Fibroblast of skin of back (primary cell): ENCODE measurements at regions not wholly inside any gene's neighbourhood (a gene's known extent, or its start where the extent isn't known, plus 50 kb on each side); places are given as distances from the start of the nearest gene placed in this dataset.
"Not testable (repeated sequence)": the region's sequence is repeated elsewhere in the genome, so short reads cannot be mapped to it uniquely, and the experiment has no call there.

Experiments
- DNase-seq: peaks from one replicate; pipeline ENCODE4 v3.0.0-alpha.2; 2013

DNA sequence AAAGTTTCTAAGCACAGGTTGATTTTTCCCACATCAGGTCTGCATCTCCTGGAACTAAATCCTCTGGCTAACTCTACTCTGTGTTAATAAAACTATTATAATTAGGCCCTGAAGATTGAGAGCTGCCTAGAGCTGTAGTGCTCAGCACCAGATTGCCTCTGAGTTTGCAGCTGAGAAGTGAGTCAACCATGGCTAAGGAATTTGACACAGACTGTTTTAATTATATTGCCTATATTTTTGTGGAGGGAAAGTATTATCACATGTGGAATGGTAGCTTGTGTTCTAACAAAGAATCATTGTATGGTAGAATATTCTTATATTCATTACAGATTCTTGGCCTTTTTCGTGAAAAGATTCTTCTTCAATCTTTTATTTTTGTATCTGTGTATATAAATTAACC, 1907.6 kb upstream of the TENM3 start:
- peak; percentile 29 for DNase-seq

DNA sequence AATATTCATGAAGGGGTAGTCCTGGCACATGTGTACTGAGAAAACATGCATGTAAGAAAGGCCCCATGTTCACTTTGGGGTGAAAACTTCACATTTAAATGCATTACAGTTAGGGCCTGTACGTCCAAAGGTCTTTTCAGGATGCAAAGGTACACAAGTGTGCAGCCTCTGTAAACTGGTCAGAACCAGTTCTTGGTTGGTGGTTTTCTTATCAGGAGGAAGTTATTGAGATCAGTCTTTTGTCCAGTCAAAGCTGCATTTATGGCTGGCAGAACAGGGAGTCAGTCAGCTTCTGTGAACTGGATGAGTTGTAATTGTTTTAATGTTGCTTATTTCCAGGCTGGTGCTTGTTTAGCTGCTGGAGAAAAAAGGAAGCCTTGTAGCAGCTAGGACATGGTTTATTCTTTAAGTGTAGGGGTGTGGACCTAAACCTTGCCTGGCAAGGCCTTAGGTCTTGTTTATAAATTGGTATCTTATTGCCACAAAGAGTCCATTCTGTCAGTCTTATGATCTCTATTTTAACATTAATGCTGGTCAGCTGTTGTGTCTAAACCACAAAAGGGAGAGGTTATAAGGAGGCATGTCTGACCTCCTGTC, 1906.6 kb upstream of the TENM3 start:
- DNase-seq = no peak

DNA sequence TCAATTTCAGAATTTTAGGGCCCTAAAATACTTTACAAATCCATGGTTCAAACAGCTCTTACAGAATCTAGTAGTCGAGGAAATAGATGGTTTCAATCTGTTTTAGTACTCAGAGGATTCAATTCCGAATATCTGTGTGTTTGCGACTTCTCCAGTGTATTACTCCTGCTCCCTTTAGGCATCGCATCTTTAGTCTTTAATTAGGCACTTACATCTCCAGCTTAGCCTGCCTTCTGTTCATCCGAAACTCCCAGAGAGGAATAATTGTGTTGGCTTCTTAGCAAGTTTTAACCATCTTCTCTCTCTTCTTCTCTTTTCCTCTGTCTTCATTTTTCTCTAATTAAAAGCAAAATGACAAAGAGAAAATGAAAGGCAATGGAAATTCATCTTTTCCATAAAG, 1901.3 kb upstream of the TENM3 start:
- no peak for DNase-seq

DNA sequence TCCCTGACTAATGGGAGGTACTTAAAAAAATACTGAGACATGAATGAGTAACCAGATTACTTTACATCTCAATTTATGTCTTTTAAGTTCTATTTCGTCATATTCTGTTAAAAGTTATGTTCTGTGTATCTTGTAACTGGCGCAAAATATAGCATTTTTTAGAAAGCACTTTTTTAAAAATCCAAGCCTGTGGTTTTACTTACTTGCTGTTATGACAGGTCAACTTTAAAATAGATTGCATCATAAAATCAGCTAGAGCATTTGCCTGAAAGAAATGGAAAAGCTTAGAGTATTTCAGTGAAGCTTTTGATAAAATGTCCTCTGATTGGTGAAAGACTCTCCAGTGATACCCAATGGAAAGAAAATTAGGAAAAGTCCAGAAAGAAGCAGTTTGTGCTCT, 1892.3 kb upstream of the TENM3 start:
- no peak for DNase-seq

DNA sequence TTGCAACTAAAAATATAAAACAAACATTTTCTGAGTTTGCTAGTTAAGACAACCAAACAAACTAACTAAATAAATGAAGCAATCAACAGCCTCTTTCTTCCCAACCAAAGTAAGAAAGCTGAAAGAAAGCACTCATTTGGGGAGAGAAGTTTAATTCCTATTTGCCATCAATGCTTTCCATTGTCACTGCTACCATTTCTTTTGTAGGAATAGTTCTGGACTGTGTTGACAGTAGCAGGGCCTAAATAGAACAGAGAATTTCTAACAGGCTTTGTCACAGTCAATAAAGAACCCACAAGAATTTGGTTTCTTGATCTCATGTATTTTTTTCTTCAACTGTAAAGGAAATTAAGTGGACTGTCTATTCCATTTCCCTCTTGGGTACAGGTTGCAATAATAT, 1886.4 kb upstream of the TENM3 start:
- DNase-seq = no peak

DNA sequence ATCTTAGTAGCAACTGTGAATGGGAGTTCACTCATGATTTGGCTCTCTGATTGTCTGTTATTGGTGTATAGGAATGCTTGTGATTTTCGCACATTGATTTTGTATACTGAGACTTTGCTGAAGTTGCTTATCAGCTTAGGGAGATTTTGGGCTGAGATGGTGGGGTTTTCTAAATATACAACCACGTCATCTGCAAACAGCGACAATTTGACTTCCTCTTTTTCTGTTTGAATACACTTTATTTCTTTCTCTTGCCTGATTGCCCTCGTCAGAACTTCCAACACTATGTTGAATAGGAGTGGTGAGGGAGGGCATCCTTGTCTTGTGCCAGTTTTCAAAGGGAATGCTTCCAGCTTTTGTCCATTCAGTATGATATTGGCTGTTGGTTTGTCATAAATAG, 1883.1 kb upstream of the TENM3 start:
- not testable (repeated sequence) for DNase-seq

DNA sequence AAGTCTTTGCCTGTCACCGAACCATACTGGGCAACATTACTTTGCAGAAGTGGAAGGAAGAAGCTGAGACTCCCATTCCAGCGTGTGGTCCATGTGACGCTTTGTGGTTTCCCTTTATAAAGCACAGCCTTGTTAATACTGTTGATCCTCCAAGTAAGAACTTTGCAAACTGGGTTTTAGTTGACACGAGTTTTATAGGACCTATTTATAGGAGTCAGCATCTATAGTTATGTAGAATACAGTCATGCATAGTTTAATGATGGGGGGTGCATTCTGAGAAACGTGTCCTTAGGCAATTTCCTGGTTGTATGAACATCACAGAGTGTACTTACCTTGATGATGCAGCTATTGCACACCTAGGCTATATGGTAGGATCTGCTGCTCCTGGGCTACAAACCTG, 1879.4 kb upstream of the TENM3 start:
- no peak for DNase-seq

DNA sequence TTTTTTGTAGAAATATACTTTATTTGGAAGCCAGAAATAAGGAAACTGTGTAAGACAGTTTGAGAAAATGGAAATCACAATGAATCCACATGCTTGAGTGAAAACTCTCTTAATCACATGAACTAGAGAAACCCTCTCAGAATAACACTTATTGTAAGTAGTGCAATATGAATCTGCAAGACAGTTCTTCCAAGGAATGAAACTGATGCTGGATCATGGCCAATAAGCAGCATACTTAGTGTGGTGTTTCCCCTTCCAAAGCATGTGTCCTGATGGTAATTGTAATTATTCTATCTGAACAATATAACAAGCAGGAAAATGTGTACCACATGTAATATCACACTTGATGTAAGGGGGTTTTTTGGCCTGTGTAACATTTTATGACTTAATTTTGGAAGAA, 1870.5 kb upstream of the TENM3 start:
- DNase-seq = no peak

DNA sequence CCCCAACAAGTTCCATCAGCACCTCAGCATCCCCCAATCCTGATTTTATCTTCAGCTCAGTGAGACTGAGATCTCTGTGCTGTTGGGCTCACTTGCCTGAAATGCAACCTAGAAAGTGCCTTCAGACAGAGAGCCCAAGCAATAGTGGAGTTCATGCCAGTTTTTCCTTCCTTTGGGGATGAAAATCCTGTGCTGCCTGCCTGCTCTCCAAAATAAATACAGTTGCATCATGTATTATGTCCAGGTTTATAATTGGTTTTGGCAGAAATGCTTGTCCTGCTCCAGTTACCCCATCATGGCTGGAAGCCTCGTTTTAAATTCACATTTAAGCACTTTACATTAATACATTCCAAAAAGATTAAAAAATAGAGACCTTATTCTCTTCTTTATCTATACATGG, 1865.5 kb upstream of the TENM3 start:
- no peak for DNase-seq

DNA sequence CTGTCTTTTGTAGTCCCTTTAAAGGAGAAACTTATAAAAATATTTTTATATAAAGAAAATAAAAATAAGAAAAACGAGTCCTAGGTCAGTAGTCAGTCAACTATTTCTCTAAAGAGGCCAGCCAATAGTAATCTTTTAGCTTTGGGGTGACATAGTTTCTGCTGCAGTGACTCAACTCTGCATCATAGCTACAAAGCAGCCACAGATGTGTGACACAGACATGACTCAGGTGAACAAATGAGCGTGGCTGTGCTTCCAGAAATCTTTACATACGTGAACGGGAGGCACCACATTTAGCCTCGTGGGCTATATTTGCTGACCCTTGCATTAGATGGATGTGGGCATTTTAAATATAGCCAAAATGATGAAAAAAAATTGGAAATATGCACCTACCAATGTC, 1862.5 kb upstream of the TENM3 start:
- peak; percentile 76 for DNase-seq

DNA sequence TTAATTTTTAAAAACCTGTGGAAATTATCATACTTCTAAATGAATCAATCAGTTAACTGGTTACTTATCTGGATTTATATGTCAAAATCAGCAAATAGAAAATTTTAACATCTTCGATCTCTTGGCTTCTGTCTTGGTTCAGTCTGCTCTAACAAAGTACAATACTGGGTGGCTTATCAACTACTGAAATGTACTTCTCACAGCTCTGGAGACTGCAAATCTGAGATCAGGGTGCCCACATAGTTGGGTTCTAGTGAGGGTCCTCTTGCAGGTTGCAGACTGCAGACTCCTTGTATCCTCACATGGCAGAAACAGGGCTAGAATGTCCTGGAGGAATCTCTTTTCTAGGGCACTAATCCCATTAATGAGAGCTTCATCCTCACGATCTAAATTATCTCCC, 1851.6 kb upstream of the TENM3 start:
- DNase-seq = no peak

DNA sequence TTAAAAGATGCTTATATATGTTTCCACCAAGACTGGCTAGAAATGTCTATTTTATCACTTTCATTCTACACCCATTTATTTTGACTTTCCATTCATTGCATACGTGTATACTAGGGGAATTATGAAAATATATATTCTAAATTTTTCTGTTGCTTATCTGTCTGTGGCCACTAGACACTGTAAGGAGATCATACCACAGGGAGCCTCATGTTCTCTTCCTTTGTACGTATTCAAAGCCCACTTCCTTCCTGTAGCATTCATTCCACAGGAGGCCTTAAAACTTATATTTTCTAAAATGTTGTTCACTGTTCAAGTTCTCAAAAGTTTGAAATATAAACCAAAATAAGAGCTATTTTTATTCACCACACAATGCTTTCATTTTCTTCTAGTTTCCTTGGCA, 1848.9 kb upstream of the TENM3 start:
- DNase-seq = no peak

DNA sequence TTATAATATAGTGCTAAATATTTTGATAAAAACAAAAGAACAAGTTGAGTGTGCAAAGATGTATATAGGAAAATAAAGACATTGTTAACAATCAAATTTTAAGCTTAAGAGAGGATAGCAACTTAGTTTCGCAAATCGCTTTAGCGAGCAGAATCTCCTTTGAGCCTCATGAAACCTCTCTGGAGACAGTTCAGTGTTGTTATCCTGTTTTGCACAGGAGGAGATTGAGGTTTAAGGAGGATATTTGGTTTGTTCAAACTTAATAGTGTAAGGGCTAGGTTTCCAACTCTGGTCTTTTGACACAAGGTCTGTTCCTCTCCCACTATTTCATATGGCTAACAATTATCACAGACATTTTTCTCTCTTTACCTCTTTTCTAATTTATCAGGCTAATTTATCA, 1848.5 kb upstream of the TENM3 start:
- no peak for DNase-seq

DNA sequence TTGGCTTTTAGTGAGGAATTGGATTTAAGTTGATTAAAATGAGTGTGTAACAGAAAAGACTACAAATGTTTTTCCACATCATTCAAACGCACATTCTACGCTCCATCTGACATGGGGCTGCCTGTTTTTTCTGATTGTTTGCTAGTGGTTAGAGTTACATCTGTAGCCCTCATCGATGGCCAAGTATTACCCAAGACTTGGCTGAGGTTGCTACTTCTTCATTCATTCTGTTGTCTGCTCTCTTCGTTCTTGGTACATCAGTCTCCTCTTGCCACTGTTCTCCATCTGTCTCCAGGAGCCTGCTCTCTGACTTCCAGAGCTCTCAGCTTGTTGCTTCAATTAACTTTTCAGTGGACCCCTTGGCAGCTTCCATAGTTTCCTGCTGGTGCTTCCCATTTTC, 1844.6 kb upstream of the TENM3 start:
- no peak for DNase-seq

DNA sequence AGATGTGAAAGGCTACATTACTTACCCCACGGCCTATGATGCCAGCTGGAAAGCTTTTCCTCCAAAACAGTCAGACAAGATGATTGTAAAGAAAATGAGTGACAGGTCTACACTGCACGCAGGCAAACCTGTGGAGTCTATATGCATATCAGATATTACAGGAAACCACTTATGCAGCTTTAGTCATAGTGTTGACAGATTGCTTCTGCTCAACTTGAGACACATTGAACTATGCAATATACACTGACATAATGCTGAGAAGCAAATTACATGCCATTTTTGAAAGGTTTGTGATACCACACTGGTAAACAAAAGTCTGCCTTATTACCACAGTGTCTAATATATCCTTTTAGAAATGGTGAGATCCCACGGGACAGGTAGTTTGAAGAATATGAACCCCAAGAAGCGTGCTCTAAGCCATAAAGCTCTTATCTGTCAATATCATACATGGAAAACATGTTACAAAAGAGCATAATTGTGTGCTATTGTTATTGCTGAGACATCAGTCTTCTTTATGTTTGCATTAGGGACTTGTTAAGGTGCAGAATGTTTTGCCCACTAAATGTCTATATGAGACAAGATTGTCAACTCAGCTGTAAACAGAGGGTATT, 1835.8 kb upstream of the TENM3 start:
- DNase-seq = no peak

DNA sequence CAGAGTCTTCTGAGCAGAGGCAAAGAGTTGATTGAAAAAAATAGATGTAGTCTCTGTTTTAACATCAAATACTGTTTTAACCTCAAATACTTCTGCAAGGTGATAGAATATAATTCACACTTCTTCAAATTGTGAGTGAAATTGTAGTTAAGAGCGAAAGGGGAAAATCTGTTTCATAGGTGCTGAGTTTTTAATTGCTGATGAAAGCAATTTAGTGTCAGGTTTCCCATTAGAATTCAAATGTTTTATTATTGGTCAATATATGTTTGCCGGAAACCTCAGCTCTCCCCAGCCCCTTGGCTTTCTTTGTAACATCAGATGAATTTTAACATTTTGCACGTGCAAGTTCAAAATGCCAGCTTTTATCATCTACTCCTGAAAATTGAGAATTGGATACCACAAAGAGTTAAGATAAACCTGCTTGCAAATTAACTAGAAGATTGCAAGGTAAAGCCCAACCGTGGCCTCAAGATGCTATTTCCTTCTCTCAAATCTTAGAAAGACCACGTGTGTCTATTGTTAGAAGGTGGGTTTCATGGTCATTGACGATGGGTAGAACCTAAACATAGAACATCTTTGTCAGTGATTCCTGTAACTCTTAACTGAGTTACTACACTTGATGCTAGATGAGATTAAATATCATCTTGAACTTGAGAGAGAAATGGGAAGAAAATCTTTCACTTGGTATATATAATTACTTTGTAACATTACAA, 1824.2 kb upstream of the TENM3 start:
- no peak for DNase-seq

DNA sequence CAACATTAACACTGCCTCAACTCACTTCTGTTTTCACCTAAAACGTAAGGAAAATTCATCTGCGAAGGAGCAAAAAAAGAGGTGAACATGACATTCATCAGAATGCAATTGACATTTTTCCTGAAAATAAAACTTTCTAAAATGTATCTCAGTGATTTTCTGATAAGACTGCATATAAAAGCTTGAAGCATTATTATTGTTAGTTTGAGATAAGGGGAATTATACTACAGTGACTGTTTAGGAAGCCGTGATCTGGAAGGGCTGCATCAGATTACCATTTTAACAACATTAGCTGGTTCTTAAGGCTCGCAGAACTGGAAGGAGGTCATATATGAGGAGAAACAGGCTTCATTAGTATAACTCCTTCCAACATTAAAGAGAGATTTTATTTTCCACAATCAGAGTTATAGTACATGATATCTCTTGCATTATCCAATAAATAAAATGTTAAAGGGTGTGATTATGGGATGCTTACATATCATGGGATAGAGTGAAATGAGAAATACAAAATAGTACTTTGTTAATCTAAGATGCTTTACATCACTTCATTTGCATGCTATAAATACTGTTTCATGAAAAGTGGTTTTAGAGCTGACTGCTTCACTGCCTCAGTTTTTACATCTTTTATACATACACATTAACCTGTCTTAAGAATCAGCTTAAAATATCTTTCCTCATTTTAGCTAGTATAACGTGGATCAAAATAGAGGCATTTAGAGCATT, 1820.1 kb upstream of the TENM3 start:
- DNase-seq = no peak

DNA sequence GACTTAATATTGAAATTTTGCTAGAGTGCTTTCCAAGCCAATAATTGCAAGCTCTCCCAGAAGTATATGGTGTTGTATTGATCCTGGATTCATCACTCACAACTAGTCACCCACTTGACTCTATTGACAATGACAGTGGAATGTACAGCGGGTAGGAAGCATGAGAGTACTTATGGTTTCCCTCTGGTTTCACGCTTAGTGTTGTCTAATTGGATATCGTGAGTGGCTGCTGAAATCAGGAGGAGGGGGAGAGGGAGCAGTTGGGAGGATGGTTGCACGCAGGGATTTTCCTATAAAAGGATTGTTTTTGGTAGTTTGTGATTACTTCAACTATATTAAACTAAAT, 1819.5 kb upstream of the TENM3 start:
- no peak for DNase-seq

DNA sequence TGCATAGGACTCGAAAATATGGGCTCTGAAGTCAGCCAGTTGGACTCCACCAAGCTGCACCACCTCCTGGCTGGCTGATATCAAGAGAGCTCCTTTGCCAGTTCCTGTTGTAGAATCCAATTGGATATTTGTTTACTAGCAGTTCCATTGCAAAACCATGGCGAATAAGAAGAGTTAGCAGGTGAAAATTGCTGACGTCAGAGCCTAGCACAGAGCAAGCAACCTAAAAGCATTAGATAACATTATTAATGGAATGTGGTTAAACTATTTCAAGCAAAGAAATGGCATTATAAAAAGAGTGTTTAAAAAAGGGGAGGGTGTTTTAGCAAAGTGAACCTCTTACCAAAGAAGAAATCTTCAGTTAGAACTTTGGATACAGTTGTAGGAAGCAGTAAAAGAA, 1816.3 kb upstream of the TENM3 start:
- DNase-seq = no peak

DNA sequence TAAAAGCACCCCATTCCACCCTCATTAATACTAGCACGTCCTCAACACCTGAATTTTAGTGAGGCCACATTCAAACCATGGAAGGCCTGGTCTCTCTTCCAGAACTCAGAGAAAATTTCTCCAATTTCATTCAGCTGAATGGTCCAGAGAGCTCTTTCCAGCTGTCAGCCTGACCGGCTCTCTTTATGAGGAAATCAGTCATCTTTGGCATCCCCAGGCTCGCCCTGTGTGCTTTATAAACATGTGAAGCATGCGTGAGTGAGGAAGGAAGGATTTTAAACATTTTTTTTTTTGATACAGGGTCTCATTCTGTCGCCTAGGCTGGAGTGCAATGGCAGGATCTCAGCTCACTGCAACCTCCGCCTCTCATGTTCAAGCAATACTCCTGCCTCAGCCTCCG, 1812.9 kb upstream of the TENM3 start:
- no peak for DNase-seq

DNA sequence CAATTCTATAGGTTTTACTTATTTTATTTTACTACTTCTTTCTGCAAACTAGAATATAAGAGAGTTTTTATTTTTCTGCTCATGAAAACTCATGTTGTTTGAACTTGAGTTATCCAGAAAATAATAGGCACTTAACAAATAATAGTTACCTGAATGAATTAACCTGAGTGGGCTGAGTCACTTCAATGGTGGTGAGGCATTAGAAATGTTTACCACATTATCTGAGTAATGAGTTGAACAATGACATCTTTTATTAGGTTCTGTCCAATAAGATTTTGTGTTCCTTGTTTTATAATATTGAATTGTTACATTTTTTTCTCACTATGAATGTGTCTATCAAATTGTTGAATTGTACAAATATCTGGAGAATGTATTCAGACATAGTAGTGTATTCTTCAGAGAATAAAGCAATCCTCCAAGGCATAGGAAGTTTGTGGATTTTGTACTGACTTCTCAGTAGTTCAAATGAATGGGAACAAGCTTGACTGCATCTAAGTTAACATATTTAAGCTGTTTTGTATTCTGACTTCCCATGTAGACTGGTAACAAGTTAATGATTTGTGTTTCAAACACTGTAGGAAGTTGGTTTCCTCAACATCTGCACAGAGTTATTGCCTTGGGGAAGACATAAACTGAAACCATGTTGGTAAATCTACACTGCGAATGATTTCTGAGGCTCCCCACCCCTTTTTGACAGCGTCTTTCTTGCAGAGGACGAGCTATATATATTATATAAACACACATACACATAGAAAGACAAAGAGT, 1808.9 kb upstream of the TENM3 start:
- DNase-seq = no peak

DNA sequence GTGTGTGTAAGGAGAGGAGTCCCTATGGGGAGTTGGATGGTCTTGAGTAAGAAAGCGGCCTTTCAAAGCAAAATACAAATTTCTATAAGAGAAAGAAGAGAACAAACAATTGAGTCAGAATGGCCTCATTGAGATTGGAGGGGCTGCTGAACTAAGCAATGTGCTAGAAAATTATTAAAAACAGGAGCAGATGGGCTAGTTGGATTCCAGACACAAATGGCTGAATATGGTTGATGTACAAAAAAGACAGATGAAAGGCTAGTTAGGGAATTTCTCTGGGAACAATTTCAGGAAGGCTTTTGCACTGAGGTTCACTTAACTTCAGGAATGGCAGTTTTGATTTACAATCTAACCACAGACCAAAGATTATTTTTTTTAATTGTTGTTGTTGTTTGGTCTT, 1806.8 kb upstream of the TENM3 start:
- DNase-seq = no peak

DNA sequence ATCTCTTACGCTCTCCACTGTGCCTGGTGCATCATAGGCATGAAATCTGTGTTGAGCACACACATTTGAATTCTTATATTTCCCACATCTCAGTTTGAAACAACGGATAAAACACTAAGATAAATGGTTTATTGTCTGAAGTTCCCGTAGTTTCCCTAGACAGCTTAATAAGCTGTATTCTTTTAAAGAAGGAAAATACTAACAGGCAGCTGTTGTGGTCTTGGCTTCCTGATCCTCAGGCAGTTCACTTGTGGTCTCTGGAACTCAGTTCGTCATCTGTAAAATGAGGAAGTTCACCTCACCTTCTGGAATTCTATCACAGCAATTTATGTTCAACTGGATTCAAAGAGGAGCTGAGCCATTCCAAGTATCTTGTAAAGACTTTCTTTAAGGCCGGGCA, 1805.6 kb upstream of the TENM3 start:
- DNase-seq = no peak
